HL-60 (cell line): ENCODE measurements at regions not wholly inside any gene's neighbourhood (a gene's known extent, or its start where the extent isn't known, plus 50 kb on each side); places are given as distances from the start of the nearest gene placed in this dataset.

Source experiments
- GABPA ChIP-seq: IDR thresholded peaks from 2 replicates; pipeline ENCODE4 v1.6.1; 2012; ENCODE audit warnings: low read depth
- POLR2AphosphoS5 ChIP-seq: IDR thresholded peaks from 2 replicates; pipeline ENCODE4 v1.6.1; 2012; ENCODE audit warnings: low read depth
- TF ChIP-seq, protein P1 (sequence below): IDR thresholded peaks from one replicate; pipeline ENCODE4 v1.5.1; 2011; ENCODE audit warnings: low read length, control low read depth, inconsistent platforms; ENCODE audit not compliant: insufficient read depth

DNA sequence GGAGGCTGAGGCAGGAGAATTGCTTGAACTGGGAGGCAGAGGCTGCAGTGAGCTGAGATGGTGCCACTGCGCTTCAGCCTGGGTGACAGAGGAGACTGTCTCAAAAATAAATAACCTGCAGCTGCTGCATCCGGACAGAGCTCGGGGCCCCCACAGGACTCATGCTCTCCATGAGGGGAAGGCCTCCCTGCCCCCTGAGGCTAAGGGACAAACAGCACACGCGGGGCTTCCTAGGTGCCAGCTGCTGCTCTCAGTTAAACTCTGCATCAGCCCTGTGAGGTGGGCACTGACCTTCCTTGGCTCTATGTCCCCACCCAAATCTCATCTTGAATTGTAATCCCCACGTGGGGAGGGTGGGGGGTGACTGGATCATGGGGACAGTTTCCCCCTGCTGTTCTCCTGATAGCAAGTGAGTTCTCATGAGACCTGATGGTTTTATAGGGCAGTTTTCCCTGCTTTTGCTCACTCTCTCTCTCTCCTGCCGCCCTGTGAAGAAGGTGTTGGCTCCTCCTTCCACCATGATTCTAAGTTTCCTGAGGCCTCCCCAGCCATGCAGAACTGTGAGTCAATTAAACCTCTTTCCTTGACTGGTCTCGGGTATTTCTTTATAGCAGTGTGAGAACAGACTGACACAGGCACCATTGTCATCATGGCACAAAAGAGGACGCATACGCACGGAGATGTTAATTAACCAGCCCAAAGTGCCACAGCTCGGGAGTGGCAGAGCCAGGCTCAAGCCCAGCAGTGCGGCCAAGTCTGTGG lies 49.9 kb upstream of the TAF1B start:
- TF ChIP-seq, protein P1, sequence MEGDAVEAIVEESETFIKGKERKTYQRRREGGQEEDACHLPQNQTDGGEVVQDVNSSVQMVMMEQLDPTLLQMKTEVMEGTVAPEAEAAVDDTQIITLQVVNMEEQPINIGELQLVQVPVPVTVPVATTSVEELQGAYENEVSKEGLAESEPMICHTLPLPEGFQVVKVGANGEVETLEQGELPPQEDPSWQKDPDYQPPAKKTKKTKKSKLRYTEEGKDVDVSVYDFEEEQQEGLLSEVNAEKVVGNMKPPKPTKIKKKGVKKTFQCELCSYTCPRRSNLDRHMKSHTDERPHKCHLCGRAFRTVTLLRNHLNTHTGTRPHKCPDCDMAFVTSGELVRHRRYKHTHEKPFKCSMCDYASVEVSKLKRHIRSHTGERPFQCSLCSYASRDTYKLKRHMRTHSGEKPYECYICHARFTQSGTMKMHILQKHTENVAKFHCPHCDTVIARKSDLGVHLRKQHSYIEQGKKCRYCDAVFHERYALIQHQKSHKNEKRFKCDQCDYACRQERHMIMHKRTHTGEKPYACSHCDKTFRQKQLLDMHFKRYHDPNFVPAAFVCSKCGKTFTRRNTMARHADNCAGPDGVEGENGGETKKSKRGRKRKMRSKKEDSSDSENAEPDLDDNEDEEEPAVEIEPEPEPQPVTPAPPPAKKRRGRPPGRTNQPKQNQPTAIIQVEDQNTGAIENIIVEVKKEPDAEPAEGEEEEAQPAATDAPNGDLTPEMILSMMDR = no peak
- TF ChIP-seq POLR2AphosphoS5 (no peak), GABPA (no peak)
